Ishikawa (cell line): ENCODE measurements at regions not wholly inside any gene's neighbourhood (a gene's known extent, or its start where the extent isn't known, plus 50 kb on each side); places are given as distances from the start of the nearest gene placed in this dataset.

Experiments used
- CEBPB ChIP-seq: IDR thresholded peaks from 2 replicates; pipeline ENCODE4 v1.6.1; 2012
- CREB1 ChIP-seq: IDR thresholded peaks from 2 replicates; pipeline ENCODE4 v1.6.1; 2012; ENCODE audit warnings: low read depth
- EGR1 ChIP-seq: IDR thresholded peaks from 2 replicates; pipeline ENCODE4 v1.6.1; 2012
- EP300 ChIP-seq: IDR thresholded peaks from 2 replicates; pipeline ENCODE4 v1.6.1; 2012; ENCODE audit warnings: borderline replicate concordance
- FOXM1 ChIP-seq: IDR thresholded peaks from 2 replicates; pipeline ENCODE4 v1.6.1; 2012; ENCODE audit warnings: low read depth, borderline replicate concordance
- NFIC ChIP-seq: IDR thresholded peaks from 2 replicates; pipeline ENCODE4 v1.6.1; 2012
- RAD21 ChIP-seq: IDR thresholded peaks from 2 replicates; pipeline ENCODE4 v1.6.1; 2012; ENCODE audit warnings: low read depth
- REST ChIP-seq: IDR thresholded peaks from 2 replicates; pipeline ENCODE4 v1.6.1; 2012; ENCODE audit warnings: low read depth, mild to moderate bottlenecking
- TAF1 ChIP-seq: IDR thresholded peaks from 2 replicates; pipeline ENCODE4 v1.6.1; 2012; ENCODE audit warnings: low read depth, mild to moderate bottlenecking
- TCF12 ChIP-seq: IDR thresholded peaks from 2 replicates; pipeline ENCODE4 v1.6.1; 2012; ENCODE audit warnings: low read depth
- USF1 ChIP-seq: IDR thresholded peaks from 2 replicates; pipeline ENCODE4 v1.6.1; 2012
- YY1 ChIP-seq: IDR thresholded peaks from 2 replicates; pipeline ENCODE4 v1.6.1; 2012; ENCODE audit warnings: low read depth
- ZBTB7A ChIP-seq: IDR thresholded peaks from 2 replicates; pipeline ENCODE4 v1.6.1; 2012; ENCODE audit warnings: low read depth
- TF ChIP-seq, protein P1 (sequence below): IDR thresholded peaks from 2 replicates; pipeline ENCODE4 v1.6.1; 2012

DNA sequence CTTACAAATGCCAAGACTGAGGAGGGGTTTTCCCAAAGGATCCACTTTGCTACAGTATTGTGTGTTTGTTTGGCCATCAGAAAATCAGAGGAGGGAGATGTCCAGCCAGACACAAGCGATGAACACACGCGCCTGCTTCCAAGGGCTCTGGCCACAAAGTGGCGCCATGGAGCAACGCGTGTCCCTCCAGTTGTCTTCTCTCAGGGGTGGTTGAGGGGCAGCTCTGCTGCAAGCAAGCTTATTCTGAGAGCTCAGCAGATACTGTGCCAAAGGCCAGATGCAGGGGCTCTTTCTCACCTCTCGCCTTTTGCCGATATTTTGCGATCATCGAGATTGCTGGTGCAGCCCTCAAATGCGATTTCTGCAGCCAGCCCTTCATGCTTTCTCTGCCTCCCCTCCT, 88.9 kb upstream of the OSBPL11 start:
- TF ChIP-seq NFIC (no peak), USF1 (no peak), ZBTB7A (no peak), RAD21 (peak; percentile 56)

DNA sequence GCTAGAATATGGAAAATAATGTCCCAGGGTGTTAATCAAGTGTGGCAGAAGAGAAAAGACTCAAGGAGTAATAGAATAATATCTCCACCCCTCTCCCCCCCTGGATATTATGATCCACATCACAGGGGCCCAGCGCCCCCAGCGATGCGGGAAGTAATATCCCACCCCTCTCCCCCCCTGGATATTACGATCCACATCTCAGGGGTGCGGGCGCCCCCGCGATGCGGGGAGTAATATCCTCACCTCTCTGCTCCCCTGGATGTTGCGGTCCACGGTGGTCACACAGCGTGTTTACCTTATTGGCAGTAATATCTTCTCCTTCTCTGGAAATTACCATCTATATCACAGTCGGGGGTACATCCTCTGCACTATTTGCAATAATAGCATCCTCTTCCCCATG, 97.1 kb upstream of the OSBPL11 start:
- no peak for TF ChIP-seq TAF1
- no peak for TF ChIP-seq EGR1
- TF ChIP-seq REST = no peak
- no peak for TF ChIP-seq CREB1
- no peak for TF ChIP-seq RAD21
- TF ChIP-seq TCF12 = no peak
- no peak for TF ChIP-seq CEBPB
- no peak for TF ChIP-seq YY1
- no peak for TF ChIP-seq FOXM1

- TF ChIP-seq RAD21 (no peak), TCF12 (no peak), REST (no peak), TAF1 (no peak)
- TF ChIP-seq, protein P1, sequence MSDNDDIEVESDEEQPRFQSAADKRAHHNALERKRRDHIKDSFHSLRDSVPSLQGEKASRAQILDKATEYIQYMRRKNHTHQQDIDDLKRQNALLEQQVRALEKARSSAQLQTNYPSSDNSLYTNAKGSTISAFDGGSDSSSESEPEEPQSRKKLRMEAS = no peak
These were observed 98.6 kb upstream of the OSBPL11 start for GRCh38 chr3:125693887-125694286.

GRCh38 chr3:125694761-125695294, 99.5 kb upstream of the OSBPL11 start:
- TF ChIP-seq USF1 = peak; percentile 49; the same call in 1 of the 2 replicates
- TF ChIP-seq NFIC = no peak
- TF ChIP-seq, protein P1 = no peak

- TF ChIP-seq USF1 = no peak
- no peak for TF ChIP-seq TAF1
- no peak for TF ChIP-seq YY1
These were observed 100.4 kb upstream of the OSBPL11 start for GRCh38 chr3:125695688-125696087.

- TF ChIP-seq, protein P1 = 0 out of 2 replicates have a peak, but pooled peaks have one; percentile 36
- peak; percentile 28; the same call in 1 of the 2 replicates for TF ChIP-seq NFIC
These were observed 102.8 kb upstream of the OSBPL11 start for GRCh38 chr3:125697979-125698640.

GRCh38 chr3:125715651-125716050, 120.4 kb upstream of the OSBPL11 start:
- TF ChIP-seq EP300 (no peak), USF1 (no peak)
- TF ChIP-seq, protein P1 = no peak
